Panc1 (cell line): ENCODE measurements at regions not wholly inside any gene's neighbourhood (a gene's known extent, or its start where the extent isn't known, plus 50 kb on each side); places are given as distances from the start of the nearest gene placed in this dataset.
A peak's percentile ranks its signal among the peaks of the same experiment; 100 is the strongest.

Experiments
- ATAC-seq: fragments of 200-7000 bp; cut with Tn5 transposase; 2 replicates; pipeline ENCODE4 v1.9.1; 2020; ENCODE audit warnings: mild to moderate bottlenecking, moderate library complexity
- BruUV-seq: library from RNA; stranded (reverse); fragments of 400-500 nt; replicated peaks from 2 replicates; lab custom pipeline; 2021; lab: Mats Ljungman, UMichigan
- CTCF ChIA-PET: fragments of 300-600 bp; sonication (Branson Sonifier 250); formaldehyde crosslinking; loops from one replicate; lab custom pipeline; 2022; ENCODE audit warnings: antibody characterized with exemption; lab: Charles Lee
- POLR2A ChIA-PET: fragments of 300-600 bp; sonication (Branson Sonifier 250); formaldehyde crosslinking; loops from one replicate; lab custom pipeline; 2022; ENCODE audit warnings: antibody characterized with exemption; lab: Charles Lee
- DNase-seq: peaks from one replicate; pipeline ENCODE4 v3.0.0-alpha.2; 2010; ENCODE audit warnings: low read depth, low spot score
- H3K27ac ChIP-seq: 2 replicates; pipeline ENCODE4 v1.5.1; 2011; ENCODE audit warnings: mild to moderate bottlenecking, low read length, inconsistent platforms
- H3K27me3 ChIP-seq: fragments of 200-500 bp; sonication (Bioruptor generic); 2 replicates; pipeline ENCODE4 v1.6.0; 2014; ENCODE audit warnings: low read length, inconsistent platforms; ENCODE audit not compliant: control insufficient read depth, insufficient read depth
- H3K36me3 ChIP-seq: fragments of 200-500 bp; sonication (Bioruptor generic); 2 replicates; pipeline ENCODE4 v1.5.1; 2014; ENCODE audit warnings: inconsistent platforms, mild to moderate bottlenecking, low read length, moderate library complexity; ENCODE audit not compliant: control insufficient read depth, insufficient read depth
- H3K4me1 ChIP-seq: 2 replicates; pipeline ENCODE4 v1.5.1; 2011; ENCODE audit warnings: inconsistent platforms, mild to moderate bottlenecking, low read length, moderate library complexity; ENCODE audit not compliant: control insufficient read depth, insufficient read depth
- H3K4me3 ChIP-seq, 2 experiments: 2 replicates each; pipeline ENCODE4 v1.5.1; 2011 to 2012; ENCODE audit warnings: low read depth in 2 of 2, low read length in 2 of 2, mild to moderate bottlenecking in 2 of 2, inconsistent platforms in 1 of 2, moderate library complexity in 1 of 2
- H3K9me3 ChIP-seq: fragments of 200-500 bp; sonication (Bioruptor generic); 2 replicates; pipeline ENCODE4 v1.5.1; 2014; ENCODE audit warnings: low read depth, mild to moderate bottlenecking, inconsistent platforms, low read length, moderate library complexity; ENCODE audit not compliant: control insufficient read depth, insufficient read depth
- CTCF ChIP-seq: fragments of 450-650 bp; IDR thresholded peaks from 2 replicates; pipeline ENCODE4 v1.5.1; 2017; ENCODE audit warnings: mild to moderate bottlenecking
- POLR2AphosphoS5 ChIP-seq: IDR thresholded peaks from 2 replicates; pipeline ENCODE4 v1.6.1; 2012; ENCODE audit warnings: mild to moderate bottlenecking, low read depth, low read length, moderate library complexity
- REST ChIP-seq, 2 experiments: IDR thresholded peaks; 2 replicates each; pipeline ENCODE4 v1.6.1; 2011 to 2012; ENCODE audit warnings: low read depth in 2 of 2, control low read depth in 1 of 2, low read length in 1 of 2, mild to moderate bottlenecking in 1 of 2, moderate library complexity in 1 of 2; ENCODE audit not compliant: insufficient read depth in 1 of 2
- SIN3A ChIP-seq: IDR thresholded peaks from 2 replicates; pipeline ENCODE4 v1.6.1; 2012; ENCODE audit warnings: low read depth, mild to moderate bottlenecking, low read length, moderate library complexity, borderline replicate concordance; ENCODE audit not compliant: insufficient read depth
- TCF7L2 ChIP-seq: IDR thresholded peaks from 2 replicates; pipeline ENCODE4 v1.6.1; 2011; ENCODE audit warnings: mild to moderate bottlenecking, low read depth, low read length, inconsistent platforms
- in situ Hi-C: cut with HindIII; loops from 2 replicates; pipeline ENCODE4 v1.10.0; 2016; ENCODE audit warnings: low sequenced_read_pairs, low pct_unique_long_range_greater_than_20kb
- intact Hi-C: fragments of 100-400 bp; cut with micrococcal nuclease; formaldehyde crosslinking; loops from one replicate; pipeline ENCODE4 v1.10.0; 2022; ENCODE audit not compliant: unreplicated experiment

DNA sequence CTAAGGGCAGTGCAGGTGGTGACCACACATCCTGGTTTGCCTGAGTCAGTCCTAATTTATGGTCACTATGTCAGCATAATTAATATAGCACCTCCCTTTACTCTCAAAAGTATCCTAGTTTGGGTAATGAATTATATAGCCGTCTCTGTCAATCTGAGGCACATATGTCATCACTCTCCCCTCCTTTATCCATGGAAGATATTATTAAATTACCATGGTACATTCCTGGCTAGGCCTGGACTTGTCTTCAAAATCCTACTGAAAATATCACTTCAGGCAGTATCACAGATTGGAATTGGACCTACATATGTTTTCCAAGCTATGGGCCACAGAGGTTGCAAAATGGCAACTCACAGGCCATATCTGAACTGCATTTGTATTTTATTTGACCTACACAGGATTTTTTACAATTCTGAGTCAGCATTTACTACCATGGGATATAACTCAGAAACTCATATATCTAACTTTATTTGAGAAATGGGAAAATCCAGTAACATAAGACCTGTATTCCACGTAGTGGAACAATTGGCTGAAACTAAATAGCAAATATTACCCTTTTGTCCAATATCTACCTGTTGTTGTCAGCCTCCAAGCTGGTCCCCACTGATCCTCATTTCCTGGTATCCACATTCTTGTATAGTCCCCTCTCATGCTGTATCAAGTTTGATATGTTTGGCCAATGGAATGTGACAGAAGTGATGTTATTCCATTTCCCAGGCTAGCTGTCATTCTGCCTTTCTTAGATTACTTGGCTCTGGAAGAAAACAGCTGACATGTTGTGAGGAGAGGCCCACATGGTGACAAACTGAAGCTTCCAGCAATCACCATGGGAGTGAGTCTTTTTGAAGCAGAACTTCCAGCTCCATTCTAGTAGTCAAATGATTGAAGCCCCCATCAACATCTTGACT is 102.5 kb upstream of the MDM1 start:
- Histone ChIP-seq H3K27ac (peak overlapping the region; percentile 95), H3K4me1 (peaks cover 20% of the 10 kb centered on the region), H3K36me3 (no peaks in the 10 kb centered on the region), H3K4me3 (no peak overlapping the region), H3K27me3 (no peaks in the 10 kb centered on the region), H3K9me3 (peaks cover 7% of the 10 kb centered on the region; the same call in 1 of the 2 replicates)
- BruUV-seq: no TSS peak
- DNase-seq: no peak
- in situ Hi-C loops (no loop called here), intact Hi-C loops (no loop called here)
- TF ChIP-seq SIN3A (no peak), POLR2AphosphoS5 (no peak)
- ChIA-PET POLR2A (interaction anchor here (1.0 kb wide), 1 partner anchor 178 kb away, joined by 3 read pairs; no protein-coding TSS in a partner anchor), CTCF (no interaction called here)
- ATAC-seq: no peak

DNA sequence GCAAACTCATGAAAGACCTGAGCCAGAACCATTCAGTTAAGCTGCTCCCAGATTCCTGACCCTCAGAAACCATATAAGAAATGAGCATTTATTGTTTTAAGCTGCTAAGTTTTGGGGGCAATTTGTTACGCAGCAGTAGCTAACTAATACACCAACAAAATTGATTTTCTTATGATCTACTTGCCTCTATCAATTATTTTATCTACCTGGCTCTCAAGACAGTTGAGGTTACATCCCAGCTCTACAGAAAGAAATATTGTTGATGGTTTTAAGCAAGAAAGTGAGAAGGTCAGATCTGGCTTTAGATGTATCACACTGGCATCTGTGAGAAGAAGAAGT is 103.1 kb upstream of the MDM1 start:
- H3K36me3 ChIP-seq: no peaks in the 10 kb centered on the region
- ChIA-PET CTCF (interaction anchor here (0.6 kb wide), 1 partner anchor 211 kb away, joined by 7 read pairs; no protein-coding TSS in a partner anchor), POLR2A (interaction anchor here (1.0 kb wide), 1 partner anchor 178 kb away, joined by 3 read pairs; no protein-coding TSS in a partner anchor)
- H3K4me1 ChIP-seq: peaks cover 23% of the 10 kb centered on the region
- H3K27ac ChIP-seq: peak overlapping the region; percentile 95
- no peak for TF ChIP-seq REST (IDR thresholded peaks at IDR 0.05; ENCODE audit: insufficient read depth in 1 of 2, low read depth in 2 of 2, low read length in 1 of 2)
- TF ChIP-seq CTCF: no peak
- TF ChIP-seq TCF7L2: no peak
- TF ChIP-seq POLR2AphosphoS5: no peak
- no peak for TF ChIP-seq SIN3A
- in situ Hi-C loops (no loop called here), intact Hi-C loops (no loop called here)
- no TSS peak for BruUV-seq
- peaks cover 7% of the 10 kb centered on the region; the same call in 1 of the 2 replicates for H3K9me3 ChIP-seq
- ATAC-seq (no peak), DNase-seq (no peak)
- no peak overlapping the region for H3K4me3 ChIP-seq
- no peaks in the 10 kb centered on the region for H3K27me3 ChIP-seq

GRCh38 chr12:68435816-68436215 is 103.7 kb upstream of the MDM1 start:
- BruUV-seq: no TSS peak
- in situ Hi-C loops: no loop called here

More at GRCh38 chr12:68435816-68436215, 103.7 kb upstream of the MDM1 start:
- Histone ChIP-seq H3K9me3 (peaks cover 7% of the 10 kb centered on the region; the same call in 1 of the 2 replicates), H3K4me1 (peaks cover 24% of the 10 kb centered on the region), H3K36me3 (no peaks in the 10 kb centered on the region), H3K27ac (peak overlapping the region; percentile 95), H3K27me3 (no peaks in the 10 kb centered on the region), H3K4me3 (no peak overlapping the region)
- TF ChIP-seq CTCF: no peak
- no peak for TF ChIP-seq SIN3A
- TF ChIP-seq POLR2AphosphoS5: no peak
- TF ChIP-seq REST (IDR thresholded peaks at IDR 0.05; ENCODE audit: insufficient read depth in 1 of 2, low read depth in 2 of 2, low read length in 1 of 2): no peak
- no peak for TF ChIP-seq TCF7L2
- DNase-seq: no peak
- ChIA-PET CTCF (interaction anchor here (0.6 kb wide), 1 partner anchor 212 kb away, joined by 7 read pairs; no protein-coding TSS in a partner anchor), POLR2A (interaction anchor here (0.6 to 1.0 kb wide), 2 partner anchors 129 to 177 kb away, joined by 3 to 11 read pairs; no protein-coding TSS in a partner anchor)
- intact Hi-C loops: no loop called here
- peak; percentile 76 for ATAC-seq
